ENCODE measurements at regions not wholly inside any gene's neighbourhood (a gene's known extent, or its start where the extent isn't known, plus 50 kb on each side); places are given as distances from the start of the nearest gene placed in this dataset.

GRCh38 chr9:117825609-117826347, 121.6 kb downstream of the TLR4 start:
- Histone ChIP-seq H3K27me3 (ENCODE audit: control insufficient read depth, insufficient read depth, low read length) (no peaks in the 10 kb centered on the region; the same call in 1 of the 2 replicates), H3K36me3 (ENCODE audit: control insufficient read depth, insufficient read depth, low read length) (no peaks in the 10 kb centered on the region), H3K4me3 (ENCODE audit: low read depth, low read length) (no peak overlapping the region)
- POLR2A ChIA-PET: no interaction called here
- no peak for TF ChIP-seq CTCF (IDR thresholded peaks at IDR 0.05; ENCODE audit: insufficient read depth, low read depth, low read length)
- CTCF ChIA-PET: interaction anchor here (1.3 kb wide), 1 partner anchor 15 kb away, joined by 3 read pairs; no protein-coding TSS in a partner anchor
- DNase-seq (ENCODE audit: low read depth): no peak

- Histone ChIP-seq H3K4me3 (ENCODE audit: low read depth, low read length) (no peak overlapping the region), H3K27me3 (ENCODE audit: control insufficient read depth, insufficient read depth, low read length) (no peaks in the 10 kb centered on the region; the same call in 1 of the 2 replicates), H3K36me3 (ENCODE audit: control insufficient read depth, insufficient read depth, low read length) (no peaks in the 10 kb centered on the region)
- ChIA-PET CTCF (interaction anchor here (1.3 kb wide), 1 partner anchor 14 kb away, joined by 3 read pairs; no protein-coding TSS in a partner anchor), POLR2A (no interaction called here)
- no peak for TF ChIP-seq CTCF (IDR thresholded peaks at IDR 0.05; ENCODE audit: insufficient read depth, low read depth, low read length)
- DNase-seq (ENCODE audit: low read depth): no peak
These were observed 122.6 kb downstream of the TLR4 start for GRCh38 chr9:117826837-117827236.

- ChIA-PET CTCF (no interaction called here), POLR2A (no interaction called here)
- DNase-seq (ENCODE audit: low read depth): no peak
- Histone ChIP-seq H3K4me3 (ENCODE audit: low read depth, low read length) (no peak overlapping the region), H3K27me3 (ENCODE audit: control insufficient read depth, insufficient read depth, low read length) (no peaks in the 10 kb centered on the region), H3K36me3 (ENCODE audit: control insufficient read depth, insufficient read depth, low read length) (no peaks in the 10 kb centered on the region)
- no peak for TF ChIP-seq CTCF (IDR thresholded peaks at IDR 0.05; ENCODE audit: insufficient read depth, low read depth, low read length)
These were observed 123.3 kb downstream of the TLR4 start for GRCh38 chr9:117827456-117827855.

GRCh38 chr9:117828466-117828865, 124.3 kb downstream of the TLR4 start:
- no peak for DNase-seq (ENCODE audit: low read depth)
- POLR2A ChIA-PET: no interaction called here
- no peak overlapping the region for H3K4me3 ChIP-seq (ENCODE audit: low read depth, low read length)
- no peak for TF ChIP-seq CTCF (IDR thresholded peaks at IDR 0.05; ENCODE audit: insufficient read depth, low read depth, low read length)
- H3K27me3 ChIP-seq (ENCODE audit: control insufficient read depth, insufficient read depth, low read length): no peaks in the 10 kb centered on the region
- no peaks in the 10 kb centered on the region for H3K36me3 ChIP-seq (ENCODE audit: control insufficient read depth, insufficient read depth, low read length)
- CTCF ChIA-PET: interaction anchor here (0.6 kb wide), 1 partner anchor 169 kb away, joined by 3 read pairs; no protein-coding TSS in a partner anchor

GRCh38 chr9:117835798-117836197, 131.6 kb downstream of the TLR4 start:
- Histone ChIP-seq H3K36me3 (ENCODE audit: control insufficient read depth, insufficient read depth, low read length) (no peaks in the 10 kb centered on the region), H3K27me3 (ENCODE audit: control insufficient read depth, insufficient read depth, low read length) (no peaks in the 10 kb centered on the region), H3K4me3 (ENCODE audit: low read depth, low read length) (no peak overlapping the region)
- no peak for DNase-seq (ENCODE audit: low read depth)
- no peak for TF ChIP-seq CTCF (IDR thresholded peaks at IDR 0.05; ENCODE audit: insufficient read depth, low read depth, low read length)
- POLR2A ChIA-PET: no interaction called here
- CTCF ChIA-PET: no interaction called here

Measured in BJ (cell line).